MM.1S (cell line): ENCODE measurements at regions not wholly inside any gene's neighbourhood (a gene's known extent, or its start where the extent isn't known, plus 50 kb on each side); places are given as distances from the start of the nearest gene placed in this dataset.

ENCODE experiments used
- CTCF ChIP-seq: fragments of 300-600 bp; sonication (generic); IDR thresholded peaks from 2 replicates; pipeline ENCODE4 v1.5.1; 2016; ENCODE audit warnings: antibody characterized with exemption, low read length, mixed read lengths
- EZH2 ChIP-seq: fragments of 300-600 bp; sonication (generic); optimal IDR thresholded peaks from 2 replicates; pipeline ENCODE3; 2017; ENCODE audit warnings: low read depth, mild to moderate bottlenecking, antibody characterized with exemption, low read length, mixed read lengths
- EZH2phosphoT487 ChIP-seq: fragments of 300-600 bp; sonication (generic); IDR thresholded peaks from 2 replicates; pipeline ENCODE4 v1.6.1; 2018; ENCODE audit warnings: antibody characterized with exemption, low read length

GRCh38 chr6:48798296-48798695, 664.8 kb downstream of the MMUT start:
- no peak for TF ChIP-seq CTCF
- TF ChIP-seq EZH2 = no peak
- TF ChIP-seq EZH2phosphoT487 = no peak
